OCI-M2 (cell line): ENCODE measurements at regions not wholly inside any gene's neighbourhood (a gene's known extent, or its start where the extent isn't known, plus 50 kb on each side); places are given as distances from the start of the nearest gene placed in this dataset.
"Not testable (repeated sequence)": the region's sequence is repeated elsewhere in the genome, so short reads cannot be mapped to it uniquely, and the experiment has no call there.

Source experiments
- DNase-seq: peaks from one replicate; lab custom pipeline; 2025; ENCODE audit not compliant: unreplicated experiment; lab: John Stamatoyannopoulos, UW

- no peak for DNase-seq
These were observed 293.1 kb downstream of the RPAP3 start for GRCh38 chr12:47412601-47413236.

- DNase-seq, result no peak
These were observed 293.9 kb downstream of the RPAP3 start for GRCh38 chr12:47411966-47412365.

GRCh38 chr12:47410862-47411261 is 295.0 kb downstream of the RPAP3 start:
- DNase-seq, result no peak

- no peak for DNase-seq
These were observed 295.4 kb downstream of the RPAP3 start for GRCh38 chr12:47410383-47410782.

- no peak for DNase-seq
These were observed 296.4 kb downstream of the RPAP3 start for GRCh38 chr12:47409310-47409987.

GRCh38 chr12:47408171-47408871 is 297.5 kb downstream of the RPAP3 start:
- DNase-seq, result no peak

GRCh38 chr12:47407463-47408129 is 298.2 kb downstream of the RPAP3 start:
- DNase-seq, result no peak

GRCh38 chr12:47403681-47404080 is 302.1 kb downstream of the RPAP3 start:
- no peak for DNase-seq

- not testable (repeated sequence) for DNase-seq
These were observed 304.6 kb downstream of the RPAP3 start for GRCh38 chr12:47401196-47401595.

GRCh38 chr12:47400266-47400665 is 305.6 kb downstream of the RPAP3 start:
- no peak for DNase-seq

- no peak for DNase-seq
These were observed 308.1 kb downstream of the RPAP3 start for GRCh38 chr12:47397664-47398281.

GRCh38 chr12:47396902-47397663 is 308.7 kb downstream of the RPAP3 start:
- DNase-seq, result no peak

GRCh38 chr12:47394070-47394469 is 311.8 kb downstream of the RPAP3 start:
- DNase-seq, result no peak

GRCh38 chr12:47393403-47393790 is 312.4 kb downstream of the RPAP3 start:
- DNase-seq, result no peak

- no peak for DNase-seq
These were observed 311.8 kb upstream of the AMIGO2 start for GRCh38 chr12:47391566-47391965.

- no peak for DNase-seq
These were observed 309.0 kb upstream of the AMIGO2 start for GRCh38 chr12:47388712-47389111.

GRCh38 chr12:47387994-47388393 is 308.2 kb upstream of the AMIGO2 start:
- DNase-seq, result no peak

GRCh38 chr12:47385653-47386052 is 305.9 kb upstream of the AMIGO2 start:
- DNase-seq, result no peak

- DNase-seq, result no peak
These were observed 304.2 kb upstream of the AMIGO2 start for GRCh38 chr12:47383942-47384341.

- no peak for DNase-seq
These were observed 302.5 kb upstream of the AMIGO2 start for GRCh38 chr12:47382305-47382704.

- DNase-seq, result no peak
These were observed 299.1 kb upstream of the AMIGO2 start for GRCh38 chr12:47378907-47379306.
